OCI-LY3 (cell line): ENCODE measurements at regions not wholly inside any gene's neighbourhood (a gene's known extent, or its start where the extent isn't known, plus 50 kb on each side); places are given as distances from the start of the nearest gene placed in this dataset.
A peak's percentile ranks its signal among the peaks of the same experiment; 100 is the strongest.

ENCODE experiments used
- H2AFZ ChIP-seq: fragments of 200-600, 300-600 bp; shearing (Covaris generic); 2 replicates; pipeline ENCODE4 v1.6.0; 2014; ENCODE audit warnings: antibody characterized with exemption, low read depth, low read length
- H3K27ac ChIP-seq: fragments of 200-600, 300-600 bp; sonication (generic); 2 replicates; pipeline ENCODE4 v1.5.1; 2014; ENCODE audit warnings: mild to moderate bottlenecking, low read length, moderate library complexity, mixed read lengths
- H3K27me3 ChIP-seq: fragments of 200-600, 300-600 bp; sonication (generic); 2 replicates; pipeline ENCODE4 v1.6.1; 2014; ENCODE audit warnings: low read depth, low read length, mixed read lengths
- H3K36me3 ChIP-seq: fragments of 200-600, 300-600 bp; sonication (generic); replicated peaks from 2 replicates; pipeline ENCODE3; 2014; ENCODE audit warnings: low read depth, low read length, mixed read lengths
- H3K4me1 ChIP-seq: fragments of 300-600, 200-600 bp; sonication (generic); 2 replicates; pipeline ENCODE4 v1.6.1; 2014; ENCODE audit warnings: low read length, mixed read lengths
- H3K4me2 ChIP-seq: fragments of 200-600, 300-600 bp; sonication (generic); 2 replicates; pipeline ENCODE4 v1.6.1; 2014; ENCODE audit warnings: low read length, mixed read lengths
- H3K4me3 ChIP-seq: fragments of 300-600, 200-600 bp; sonication (generic); 2 replicates; pipeline ENCODE4 v1.5.1; 2014; ENCODE audit warnings: antibody characterized with exemption, mild to moderate bottlenecking, low read length, moderate library complexity
- H3K79me2 ChIP-seq: fragments of 300-600, 200-600 bp; shearing (Covaris generic); 2 replicates; pipeline ENCODE4 v1.6.1; 2014; ENCODE audit warnings: mild to moderate bottlenecking, low read length, mixed read lengths
- H3K9ac ChIP-seq: fragments of 300-600, 200-600 bp; shearing (Covaris generic); 2 replicates; pipeline ENCODE4 v1.6.0; 2014; ENCODE audit warnings: mild to moderate bottlenecking, low read length, moderate library complexity
- H3K9me3 ChIP-seq: fragments of 200-600, 300-600 bp; shearing (Covaris generic); 2 replicates; pipeline ENCODE4 v1.6.1; 2014; ENCODE audit warnings: low read length, mixed read lengths; ENCODE audit not compliant: insufficient read depth
- H4K20me1 ChIP-seq: fragments of 200-600, 300-600 bp; sonication (generic); 2 replicates; pipeline ENCODE4 v1.6.1; 2016; ENCODE audit warnings: low read length, mixed read lengths; ENCODE audit not compliant: insufficient read depth
- EZH2phosphoT487 ChIP-seq: fragments of 200-600 bp; shearing (Covaris generic); IDR thresholded peaks from 2 replicates; pipeline ENCODE4 v1.6.1; 2018; ENCODE audit warnings: antibody characterized with exemption, mixed run types, low read depth
- TF ChIP-seq, protein P1 (sequence below): fragments of 200-600, 300-600 bp; sonication (generic); IDR thresholded peaks from 2 replicates; pipeline ENCODE4 v1.5.1; 2014; ENCODE audit warnings: antibody characterized with exemption, low read length, low read depth

DNA sequence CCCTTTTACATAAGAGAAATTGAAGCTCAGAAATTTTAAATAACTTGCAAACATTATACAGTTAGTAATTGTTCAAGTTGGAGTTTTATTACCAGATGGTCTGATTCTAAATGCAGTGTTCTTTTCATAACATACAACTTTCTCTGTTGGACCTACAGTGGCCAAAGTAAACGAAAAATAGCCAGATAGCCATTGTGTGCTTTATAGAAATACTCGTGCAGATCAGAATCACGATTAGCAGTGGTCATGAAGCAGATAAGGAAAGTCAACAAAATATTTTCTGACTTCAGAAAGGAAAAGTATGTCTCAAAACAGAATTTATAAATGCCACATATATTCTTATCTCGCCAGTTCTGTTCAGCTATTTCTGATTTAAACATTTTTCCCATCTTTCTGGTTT, 436.9 kb downstream of the CNTN6 start:
- Histone ChIP-seq H3K9me3 (no peaks in the 10 kb centered on the region), H3K4me1 (peaks cover 22% of the 10 kb centered on the region), H3K4me2 (no peak overlapping the region), H3K79me2 (no peaks in the 10 kb centered on the region), H2AFZ (no peak overlapping the region), H3K4me3 (no peak overlapping the region), H4K20me1 (no peaks in the 10 kb centered on the region), H3K27ac (no peak overlapping the region), H3K36me3 (no peaks in the 10 kb centered on the region), H3K9ac (no peak overlapping the region), H3K27me3 (no peaks in the 10 kb centered on the region)
- TF ChIP-seq EZH2phosphoT487: no peak
- TF ChIP-seq, protein P1, sequence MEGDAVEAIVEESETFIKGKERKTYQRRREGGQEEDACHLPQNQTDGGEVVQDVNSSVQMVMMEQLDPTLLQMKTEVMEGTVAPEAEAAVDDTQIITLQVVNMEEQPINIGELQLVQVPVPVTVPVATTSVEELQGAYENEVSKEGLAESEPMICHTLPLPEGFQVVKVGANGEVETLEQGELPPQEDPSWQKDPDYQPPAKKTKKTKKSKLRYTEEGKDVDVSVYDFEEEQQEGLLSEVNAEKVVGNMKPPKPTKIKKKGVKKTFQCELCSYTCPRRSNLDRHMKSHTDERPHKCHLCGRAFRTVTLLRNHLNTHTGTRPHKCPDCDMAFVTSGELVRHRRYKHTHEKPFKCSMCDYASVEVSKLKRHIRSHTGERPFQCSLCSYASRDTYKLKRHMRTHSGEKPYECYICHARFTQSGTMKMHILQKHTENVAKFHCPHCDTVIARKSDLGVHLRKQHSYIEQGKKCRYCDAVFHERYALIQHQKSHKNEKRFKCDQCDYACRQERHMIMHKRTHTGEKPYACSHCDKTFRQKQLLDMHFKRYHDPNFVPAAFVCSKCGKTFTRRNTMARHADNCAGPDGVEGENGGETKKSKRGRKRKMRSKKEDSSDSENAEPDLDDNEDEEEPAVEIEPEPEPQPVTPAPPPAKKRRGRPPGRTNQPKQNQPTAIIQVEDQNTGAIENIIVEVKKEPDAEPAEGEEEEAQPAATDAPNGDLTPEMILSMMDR: no peak

GRCh38 chr3:1531981-1532380, 439.2 kb downstream of the CNTN6 start:
- Histone ChIP-seq H3K4me2 (no peak overlapping the region), H3K27ac (peak overlapping the region; percentile 27; the same call in 1 of the 2 replicates), H2AFZ (no peak overlapping the region), H3K9ac (no peak overlapping the region), H3K36me3 (no peaks in the 10 kb centered on the region), H4K20me1 (no peaks in the 10 kb centered on the region), H3K79me2 (no peaks in the 10 kb centered on the region), H3K4me3 (no peak overlapping the region), H3K27me3 (no peaks in the 10 kb centered on the region), H3K4me1 (peaks cover 22% of the 10 kb centered on the region), H3K9me3 (no peaks in the 10 kb centered on the region)
- no peak for TF ChIP-seq EZH2phosphoT487
- TF ChIP-seq, protein P1: no peak

- Histone ChIP-seq H3K4me1 (peaks cover 22% of the 10 kb centered on the region), H3K36me3 (no peaks in the 10 kb centered on the region), H3K27ac (peak overlapping the region; percentile 46; the same call in 1 of the 2 replicates), H3K79me2 (no peaks in the 10 kb centered on the region), H3K9ac (no peak overlapping the region), H4K20me1 (no peaks in the 10 kb centered on the region), H3K4me2 (peak overlapping the region; percentile 49), H2AFZ (peak overlapping the region; percentile 68), H3K4me3 (peak overlapping the region; percentile 39), H3K27me3 (no peaks in the 10 kb centered on the region), H3K9me3 (no peaks in the 10 kb centered on the region)
- TF ChIP-seq EZH2phosphoT487: no peak
- TF ChIP-seq, protein P1: no peak
These were observed 440.2 kb downstream of the CNTN6 start for GRCh38 chr3:1532935-1533606.

DNA sequence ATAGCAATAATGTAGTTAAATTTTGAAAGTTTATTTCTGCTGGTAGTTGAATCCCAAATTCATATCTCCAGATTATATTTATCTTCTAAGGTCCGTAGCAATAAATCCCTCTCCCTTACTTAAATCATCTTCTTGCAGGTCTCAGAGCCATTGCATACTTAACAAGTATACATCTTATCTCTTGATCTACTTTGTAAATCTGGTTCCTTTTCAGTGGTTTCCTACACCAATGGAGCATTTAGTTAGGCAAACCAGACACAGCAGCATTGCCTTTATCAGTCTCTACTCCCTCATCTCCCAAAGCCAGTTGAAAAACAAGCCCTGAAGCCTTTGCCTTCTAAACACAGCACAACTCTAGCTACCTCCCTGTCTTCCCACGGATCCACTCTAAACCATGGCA, 440.9 kb downstream of the CNTN6 start:
- Histone ChIP-seq H3K9ac (no peak overlapping the region), H3K36me3 (no peaks in the 10 kb centered on the region), H3K9me3 (no peaks in the 10 kb centered on the region), H3K4me1 (peaks cover 22% of the 10 kb centered on the region), H3K4me3 (no peak overlapping the region), H2AFZ (peak overlapping the region; percentile 68; the same call in 1 of the 2 replicates), H3K4me2 (no peak overlapping the region), H3K27me3 (no peaks in the 10 kb centered on the region), H4K20me1 (no peaks in the 10 kb centered on the region), H3K79me2 (no peaks in the 10 kb centered on the region), H3K27ac (peak overlapping the region; percentile 46; the same call in 1 of the 2 replicates)
- TF ChIP-seq, protein P1: no peak
